ENCODE measurements at regions not wholly inside any gene's neighbourhood (a gene's known extent, or its start where the extent isn't known, plus 50 kb on each side); places are given as distances from the start of the nearest gene placed in this dataset.

GRCh38 chr20:19928328-19929011, 88.7 kb upstream of the NAA20 start:
- no peak overlapping the region for H3K27ac ChIP-seq
- no peak overlapping the region for H2AFZ ChIP-seq
- no peak overlapping the region for H3K4me3 ChIP-seq
- DNase-seq: peak; percentile 52 to 72
- intact Hi-C loops (cut with micrococcal nuclease; ENCODE audit: unreplicated experiment): loop anchor here (1.0 kb wide), 1 partner anchor 42 kb away; no protein-coding TSS in a partner anchor
- no peaks in the 10 kb centered on the region for H3K36me3 ChIP-seq (ENCODE audit: low read depth)
- no peaks in the 10 kb centered on the region for H3K9me2 ChIP-seq (ENCODE audit: insufficient read depth)
- POLR2A ChIA-PET (ENCODE audit: unreplicated experiment): interaction anchor here (0.5 to 0.6 kb wide), 3 partner anchors 11 to 48 kb away, joined by 3 to 4 read pairs (median 3); no protein-coding TSS in a partner anchor
- no peaks in the 10 kb centered on the region for H4K20me1 ChIP-seq (ENCODE audit: insufficient read depth)
- H3F3A ChIP-seq (ENCODE audit: insufficient read depth, low read depth): no peaks in the 10 kb centered on the region; the same call in 1 of the 2 replicates
- no peaks in the 10 kb centered on the region for H3K9me3 ChIP-seq (ENCODE audit: insufficient read depth, low read depth)
- H3K4me2 ChIP-seq: no peak overlapping the region
- TF ChIP-seq CTCF (conservative IDR thresholded peaks at IDR 0.05) (no peak), EZH2 (IDR thresholded peaks at IDR 0.05; ENCODE audit: low read depth) (no peak)
- CTCF ChIA-PET: no interaction called here
- H3K27me3 ChIP-seq (ENCODE audit: insufficient read depth, low read depth): no peaks in the 10 kb centered on the region
- no peaks in the 10 kb centered on the region for H3K79me2 ChIP-seq (ENCODE audit: low read depth)
- BruUV-seq (replicated peaks): no TSS peak
- peaks cover 11% of the 10 kb centered on the region for H3K4me1 ChIP-seq (replicated peaks; ENCODE audit: insufficient read depth)

GRCh38 chr20:19929012-19929360, 88.2 kb upstream of the NAA20 start:
- POLR2A ChIA-PET (ENCODE audit: unreplicated experiment): no interaction called here
- H3F3A ChIP-seq (ENCODE audit: insufficient read depth, low read depth): no peaks in the 10 kb centered on the region; the same call in 1 of the 2 replicates
- H3K4me3 ChIP-seq: no peak overlapping the region
- intact Hi-C loops (cut with micrococcal nuclease; ENCODE audit: unreplicated experiment): no loop called here
- no peak for DNase-seq
- H3K9me3 ChIP-seq (ENCODE audit: insufficient read depth, low read depth): no peaks in the 10 kb centered on the region
- H3K4me2 ChIP-seq: no peak overlapping the region
- no peaks in the 10 kb centered on the region for H3K36me3 ChIP-seq (ENCODE audit: low read depth)
- no peaks in the 10 kb centered on the region for H3K9me2 ChIP-seq (ENCODE audit: insufficient read depth)
- CTCF ChIA-PET: no interaction called here
- no peaks in the 10 kb centered on the region for H4K20me1 ChIP-seq (ENCODE audit: insufficient read depth)
- BruUV-seq (replicated peaks): no TSS peak
- H3K27me3 ChIP-seq (ENCODE audit: insufficient read depth, low read depth): no peaks in the 10 kb centered on the region
- peaks cover 14% of the 10 kb centered on the region for H3K4me1 ChIP-seq (replicated peaks; ENCODE audit: insufficient read depth)
- no peak overlapping the region for H3K27ac ChIP-seq
- no peak overlapping the region for H2AFZ ChIP-seq
- no peaks in the 10 kb centered on the region for H3K79me2 ChIP-seq (ENCODE audit: low read depth)
- TF ChIP-seq EZH2 (IDR thresholded peaks at IDR 0.05; ENCODE audit: low read depth): no peak
- no peak for TF ChIP-seq CTCF (conservative IDR thresholded peaks at IDR 0.05)

GRCh38 chr20:19929481-19930145, 87.5 kb upstream of the NAA20 start:
- Histone ChIP-seq H4K20me1 (ENCODE audit: insufficient read depth) (no peaks in the 10 kb centered on the region), H3K9me3 (ENCODE audit: insufficient read depth, low read depth) (no peaks in the 10 kb centered on the region), H3K4me1 (replicated peaks; ENCODE audit: insufficient read depth) (peaks cover 20% of the 10 kb centered on the region), H3K4me3 (no peak overlapping the region), H3K27ac (no peak overlapping the region), H3K27me3 (ENCODE audit: insufficient read depth, low read depth) (no peaks in the 10 kb centered on the region), H3K36me3 (ENCODE audit: low read depth) (no peaks in the 10 kb centered on the region), H2AFZ (no peak overlapping the region), H3K79me2 (ENCODE audit: low read depth) (no peaks in the 10 kb centered on the region), H3F3A (ENCODE audit: insufficient read depth, low read depth) (peaks cover 6% of the 10 kb centered on the region), H3K9me2 (ENCODE audit: insufficient read depth) (no peaks in the 10 kb centered on the region), H3K4me2 (no peak overlapping the region)
- no TSS peak for BruUV-seq (replicated peaks)
- intact Hi-C loops (cut with micrococcal nuclease; ENCODE audit: unreplicated experiment): no loop called here
- ChIA-PET POLR2A (ENCODE audit: unreplicated experiment) (no interaction called here), CTCF (no interaction called here)
- no peak for TF ChIP-seq EZH2 (IDR thresholded peaks at IDR 0.05; ENCODE audit: low read depth)
- TF ChIP-seq CTCF (conservative IDR thresholded peaks at IDR 0.05): no peak
- no peak for DNase-seq
